ENCODE measurements at regions not wholly inside any gene's neighbourhood (a gene's known extent, or its start where the extent isn't known, plus 50 kb on each side); places are given as distances from the start of the nearest gene placed in this dataset.

DNA sequence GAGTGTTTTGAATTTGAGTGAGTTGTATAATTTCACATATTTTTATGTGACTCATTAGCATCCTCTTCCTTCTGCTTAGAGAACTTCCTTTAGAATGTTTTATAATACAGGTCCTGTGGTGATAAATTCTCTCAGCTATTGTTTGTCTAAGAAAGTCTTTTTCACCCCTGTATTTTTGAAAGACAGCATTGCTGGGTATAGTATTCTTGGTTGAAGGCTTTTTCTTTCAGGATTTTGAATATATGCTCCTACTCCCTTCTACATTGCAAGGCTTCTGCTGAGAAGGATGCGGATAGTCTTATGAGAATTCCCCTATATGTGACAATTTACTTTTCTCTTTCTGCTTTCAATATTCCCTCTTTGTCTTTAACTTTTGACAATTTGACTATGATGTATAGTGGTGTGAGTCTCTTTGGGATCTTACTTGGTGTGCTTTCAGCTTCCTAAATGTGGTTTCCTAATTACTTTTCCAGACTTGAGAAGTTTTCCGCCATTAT lies 118.9 kb upstream of the HMGA2 start:
- H3K4me3 ChIP-seq, result no peak overlapping the region
- TF ChIP-seq POLR2A (IDR thresholded peaks at IDR 0.05), result no peak
- TF ChIP-seq, protein P1, sequence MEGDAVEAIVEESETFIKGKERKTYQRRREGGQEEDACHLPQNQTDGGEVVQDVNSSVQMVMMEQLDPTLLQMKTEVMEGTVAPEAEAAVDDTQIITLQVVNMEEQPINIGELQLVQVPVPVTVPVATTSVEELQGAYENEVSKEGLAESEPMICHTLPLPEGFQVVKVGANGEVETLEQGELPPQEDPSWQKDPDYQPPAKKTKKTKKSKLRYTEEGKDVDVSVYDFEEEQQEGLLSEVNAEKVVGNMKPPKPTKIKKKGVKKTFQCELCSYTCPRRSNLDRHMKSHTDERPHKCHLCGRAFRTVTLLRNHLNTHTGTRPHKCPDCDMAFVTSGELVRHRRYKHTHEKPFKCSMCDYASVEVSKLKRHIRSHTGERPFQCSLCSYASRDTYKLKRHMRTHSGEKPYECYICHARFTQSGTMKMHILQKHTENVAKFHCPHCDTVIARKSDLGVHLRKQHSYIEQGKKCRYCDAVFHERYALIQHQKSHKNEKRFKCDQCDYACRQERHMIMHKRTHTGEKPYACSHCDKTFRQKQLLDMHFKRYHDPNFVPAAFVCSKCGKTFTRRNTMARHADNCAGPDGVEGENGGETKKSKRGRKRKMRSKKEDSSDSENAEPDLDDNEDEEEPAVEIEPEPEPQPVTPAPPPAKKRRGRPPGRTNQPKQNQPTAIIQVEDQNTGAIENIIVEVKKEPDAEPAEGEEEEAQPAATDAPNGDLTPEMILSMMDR (IDR thresholded peaks at IDR 0.05), result no peak
- no peak overlapping the region for H3K27ac ChIP-seq
- H3K27me3 ChIP-seq, result no peaks in the 10 kb centered on the region
- no peak for DNase-seq
- peaks cover 0 to 4% of the 10 kb centered on the region in 2 donors for H3K9me3 ChIP-seq
- no peaks in the 10 kb centered on the region for H3K36me3 ChIP-seq
- no peaks in the 10 kb centered on the region for H3K4me1 ChIP-seq
- intact Hi-C loops (cut with DNase I; ENCODE audit: low total_unique reads), result no loop called here

DNA sequence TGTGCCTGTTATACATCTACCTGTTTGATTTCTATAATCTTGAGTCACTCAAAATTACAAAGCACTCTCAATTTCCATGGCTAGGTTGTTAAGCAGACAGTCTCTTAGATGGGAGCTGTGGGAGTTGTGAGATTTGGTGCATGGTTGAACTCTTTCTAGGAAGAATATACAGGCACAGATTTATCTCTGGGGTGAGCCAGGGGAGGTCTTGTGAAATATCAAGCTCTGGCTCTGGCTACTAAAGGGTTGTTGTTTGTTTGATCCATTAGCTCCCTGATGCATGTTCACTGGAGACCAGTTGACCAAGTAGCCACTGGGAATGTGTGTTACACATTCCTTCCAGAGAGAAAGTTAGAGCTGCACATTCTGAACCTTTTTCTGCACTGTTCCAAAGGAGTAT lies 117.2 kb upstream of the HMGA2 start:
- intact Hi-C loops (cut with DNase I; ENCODE audit: low total_unique reads), result no loop called here
- Histone ChIP-seq H3K27me3 (no peaks in the 10 kb centered on the region), H3K27ac (no peak overlapping the region), H3K4me3 (no peak overlapping the region), H3K9me3 (peaks cover 0 to 4% of the 10 kb centered on the region in 2 donors), H3K36me3 (no peaks in the 10 kb centered on the region), H3K4me1 (no peaks in the 10 kb centered on the region)
- TF ChIP-seq POLR2A (IDR thresholded peaks at IDR 0.05), result no peak
- TF ChIP-seq, protein P1 (IDR thresholded peaks at IDR 0.05), result no peak
- DNase-seq, result no peak

DNA sequence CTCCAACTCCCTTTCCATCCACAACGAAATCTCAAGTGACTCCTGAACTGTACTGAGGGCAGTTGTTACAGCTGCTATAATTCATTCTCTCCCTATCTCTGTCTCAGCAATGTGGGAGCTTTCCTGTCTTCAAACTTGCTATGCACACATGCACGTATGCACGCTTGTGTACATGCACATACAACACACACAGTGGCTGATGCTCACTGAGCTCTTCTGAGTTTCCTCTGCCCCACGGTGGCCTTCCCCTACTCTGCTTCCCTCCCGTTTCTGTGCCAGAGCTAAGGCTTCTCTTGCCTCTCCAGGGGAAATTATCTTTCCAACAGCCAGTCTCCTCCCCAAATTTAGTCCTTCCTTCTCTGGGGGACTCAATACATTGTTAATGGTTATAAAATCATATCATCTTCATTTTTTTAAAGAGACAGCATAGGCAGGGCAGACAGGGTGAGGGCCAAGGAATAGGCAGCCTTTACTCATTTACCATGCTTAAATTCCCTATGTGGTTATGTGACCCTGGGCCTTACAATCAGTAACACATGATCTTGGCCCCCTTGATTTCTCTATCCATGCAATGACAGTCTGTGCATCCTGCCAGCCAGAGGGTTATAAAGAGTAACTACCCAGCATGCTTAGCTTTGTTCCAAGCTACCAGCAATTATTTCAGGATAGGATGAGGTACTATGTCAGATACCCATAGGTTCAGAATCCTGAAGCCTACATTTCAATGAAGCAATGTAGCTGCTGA lies 111.9 kb upstream of the HMGA2 start:
- H3K27ac ChIP-seq, result no peak overlapping the region
- no peak for DNase-seq
- no peaks in the 10 kb centered on the region for H3K36me3 ChIP-seq
- intact Hi-C loops (cut with DNase I; ENCODE audit: low total_unique reads), result no loop called here
- no peaks in the 10 kb centered on the region for H3K9me3 ChIP-seq
- no peak overlapping the region for H3K4me3 ChIP-seq
- no peaks in the 10 kb centered on the region for H3K27me3 ChIP-seq
- TF ChIP-seq, protein P1 (IDR thresholded peaks at IDR 0.05), result no peak
- TF ChIP-seq POLR2A (IDR thresholded peaks at IDR 0.05), result no peak
- H3K4me1 ChIP-seq, result no peaks in the 10 kb centered on the region

DNA sequence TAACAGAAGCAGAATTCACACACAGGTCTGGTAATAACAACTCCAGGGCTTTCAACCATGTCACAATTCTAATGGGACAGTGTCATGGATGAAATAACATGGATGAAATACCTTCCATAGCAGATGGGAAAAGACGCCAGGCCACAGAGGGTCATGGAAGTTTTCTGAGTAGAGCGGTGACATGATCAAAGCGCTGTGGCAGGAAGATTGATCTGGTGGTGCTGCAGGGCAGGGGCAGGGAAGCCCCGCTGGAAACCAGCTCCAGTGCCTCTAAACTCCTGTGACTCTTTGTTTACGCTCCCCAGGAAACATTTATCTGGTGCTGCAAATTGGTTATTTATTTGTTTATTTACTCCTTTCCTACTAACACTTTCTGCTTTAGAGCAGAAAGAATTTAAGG lies 108.3 kb upstream of the HMGA2 start:
- intact Hi-C loops (cut with DNase I; ENCODE audit: low total_unique reads), result no loop called here
- no peak for DNase-seq
- Histone ChIP-seq H3K4me3 (no peak overlapping the region), H3K4me1 (no peaks in the 10 kb centered on the region), H3K27me3 (peaks cover 0 to 4% of the 10 kb centered on the region in 2 donors), H3K27ac (no peak overlapping the region), H3K36me3 (no peaks in the 10 kb centered on the region), H3K9me3 (no peaks in the 10 kb centered on the region)
- TF ChIP-seq POLR2A (IDR thresholded peaks at IDR 0.05), result no peak
- TF ChIP-seq, protein P1 (IDR thresholded peaks at IDR 0.05), result no peak

Data from uterus (tissue), 3 donors.